ENCODE measurements at regions not wholly inside any gene's neighbourhood (a gene's known extent, or its start where the extent isn't known, plus 50 kb on each side); places are given as distances from the start of the nearest gene placed in this dataset.

DNA sequence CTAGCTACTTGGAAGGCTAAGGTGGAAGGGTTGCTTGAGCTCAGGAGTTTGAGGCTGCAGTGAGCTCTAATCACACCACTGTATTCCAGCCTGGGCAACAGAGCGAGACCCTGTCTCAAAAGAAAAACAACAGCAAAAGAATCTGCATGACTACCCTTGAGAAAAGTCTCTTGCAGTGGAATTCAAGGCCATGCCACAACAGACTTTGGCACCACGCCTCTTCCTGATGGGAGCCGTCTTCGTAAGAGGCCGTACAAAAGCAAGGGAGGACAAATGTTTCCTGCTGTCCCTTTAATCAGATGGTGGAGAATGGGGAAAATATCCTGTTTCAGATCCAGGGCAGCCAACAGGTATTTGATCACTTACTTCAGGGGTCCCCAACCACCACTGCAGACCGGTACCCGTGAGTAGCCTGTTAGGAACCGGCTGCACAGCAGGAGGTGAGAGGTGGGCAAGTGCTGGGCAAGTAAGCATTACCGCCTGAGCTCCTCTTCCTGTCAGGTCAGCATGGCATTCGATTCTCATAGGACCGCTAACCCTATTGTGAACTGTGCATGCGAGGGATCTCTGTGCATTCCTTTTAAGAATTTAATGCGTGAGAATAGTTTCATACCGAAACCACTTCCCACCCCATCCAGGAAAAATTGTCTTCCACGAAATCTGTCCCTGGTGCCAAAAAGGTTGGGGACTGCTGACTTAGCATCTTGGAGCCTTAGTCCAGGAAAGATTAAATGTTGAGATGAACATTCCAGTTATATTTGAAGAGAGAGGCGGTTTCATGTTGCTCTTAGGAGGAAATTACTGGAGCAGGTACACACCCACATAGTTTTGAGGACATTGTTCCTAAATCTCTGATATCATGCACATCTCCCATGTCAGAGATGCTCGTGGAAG is 94.4 kb upstream of the XPO1 start:
- TF ChIP-seq POLR2A (IDR thresholded peaks at IDR 0.05; ENCODE audit: low read depth, low read length) (no peak), POLR2AphosphoS5 (IDR thresholded peaks at IDR 0.05; ENCODE audit: low read depth, low read length) (no peak)

Measured in GM12891 (cell line).